IMR-90 (cell line): ENCODE measurements at regions not wholly inside any gene's neighbourhood (a gene's known extent, or its start where the extent isn't known, plus 50 kb on each side); places are given as distances from the start of the nearest gene placed in this dataset.

Source experiments
- ATAC-seq: fragments of 200-7000 bp; cut with Tn5 transposase; 2 replicates; pipeline ENCODE4 v1.9.1; 2020; ENCODE audit warnings: low read depth, mild to moderate bottlenecking, moderate library complexity
- BruUV-seq: library from RNA; stranded (reverse); fragments of 400-500 nt; replicated peaks from 2 replicates; lab custom pipeline; 2021; lab: Mats Ljungman, UMichigan
- CTCF ChIA-PET: fragments of 300-600 bp; formaldehyde crosslinking; extraction: SDS; loops from one replicate; lab custom pipeline; 2021; ENCODE audit warnings: antibody characterized with exemption; lab: Yijun Ruan, JAX
- POLR2A ChIA-PET: fragments of 300-600 bp; sonication (Branson Sonifier 250); formaldehyde crosslinking; loops from one replicate; lab custom pipeline; 2022; ENCODE audit warnings: antibody characterized with exemption; ENCODE audit not compliant: unreplicated experiment; lab: Charles Lee
- DNase-seq: peaks from one replicate; pipeline ENCODE4 v3.0.0; 2013
- H2AFZ ChIP-seq: replicated peaks from 2 replicates; pipeline ENCODE3; 2013; ENCODE audit warnings: low read length, mild to moderate bottlenecking; ENCODE audit not compliant: poor library complexity
- H2AK5ac ChIP-seq: 2 replicates; pipeline ENCODE4 v1.6.1; 2013; ENCODE audit warnings: low read depth, low read length, inconsistent platforms
- H2AK9ac ChIP-seq: replicated peaks from 2 replicates; pipeline ENCODE3; 2013; ENCODE audit warnings: mild to moderate bottlenecking, low read depth, low read length, moderate library complexity; ENCODE audit not compliant: poor library complexity
- H2BK120ac ChIP-seq: 2 replicates; pipeline ENCODE4 v1.6.1; 2013; ENCODE audit warnings: low read depth, low read length, inconsistent platforms
- H2BK15ac ChIP-seq: 3 replicates; pipeline ENCODE4 v1.6.1; 2013; ENCODE audit warnings: low read depth, low read length, inconsistent platforms
- H2BK20ac ChIP-seq: 2 replicates; pipeline ENCODE4 v1.6.1; 2013; ENCODE audit warnings: low read depth, mild to moderate bottlenecking, inconsistent platforms, low read length, moderate library complexity
- H2BK5ac ChIP-seq: 2 replicates; pipeline ENCODE4 v1.6.1; 2013; ENCODE audit warnings: mild to moderate bottlenecking, low read depth, low read length, inconsistent platforms; ENCODE audit not compliant: poor library complexity, severe bottlenecking
- H3K14ac ChIP-seq: replicated peaks from 2 replicates; pipeline ENCODE4 v1.6.1; 2013; ENCODE audit warnings: low read depth, low read length, inconsistent platforms
- H3K18ac ChIP-seq: 2 replicates; pipeline ENCODE4 v1.6.1; 2013; ENCODE audit warnings: low read depth, low read length, control low read depth
- H3K23ac ChIP-seq: 2 replicates; pipeline ENCODE4 v1.6.1; 2013; ENCODE audit warnings: low read depth, low read length, inconsistent platforms
- H3K27ac ChIP-seq: 2 replicates; pipeline ENCODE4 v1.5.1; 2013; ENCODE audit warnings: mild to moderate bottlenecking, control low read depth, low read length; ENCODE audit not compliant: insufficient read depth
- H3K27me3 ChIP-seq: 2 replicates; pipeline ENCODE4 v1.6.1; 2013; ENCODE audit warnings: low read length; ENCODE audit not compliant: control insufficient read depth, insufficient read depth
- H3K36me3 ChIP-seq: 2 replicates; pipeline ENCODE4 v1.6.1; 2013; ENCODE audit warnings: low read length, mixed read lengths; ENCODE audit not compliant: control insufficient read depth, insufficient read depth
- H3K4ac ChIP-seq: 2 replicates; pipeline ENCODE4 v1.6.1; 2013; ENCODE audit warnings: low read depth, low read length, inconsistent platforms
- H3K4me1 ChIP-seq: 2 replicates; pipeline ENCODE4 v1.6.1; 2013; ENCODE audit warnings: low read length, mixed read lengths; ENCODE audit not compliant: control insufficient read depth, insufficient read depth
- H3K4me2 ChIP-seq: 2 replicates; pipeline ENCODE4 v1.6.1; 2013; ENCODE audit warnings: low read depth, mild to moderate bottlenecking, control low read depth, low read length, moderate library complexity
- H3K4me3 ChIP-seq: 2 replicates; pipeline ENCODE4 v1.5.1; 2013; ENCODE audit warnings: low read depth, mild to moderate bottlenecking, control low read depth, low read length, moderate library complexity; ENCODE audit not compliant: insufficient read depth
- H3K56ac ChIP-seq: 2 replicates; pipeline ENCODE4 v1.6.1; 2013; ENCODE audit warnings: low read length, inconsistent platforms; ENCODE audit not compliant: insufficient read depth; ENCODE audit errors: extremely low read depth
- H3K79me1 ChIP-seq, 2 experiments: 2 replicates each; pipeline ENCODE4 v1.6.1; 2013; ENCODE audit warnings: low read length in 2 of 2, inconsistent platforms in 1 of 2, low read depth in 1 of 2
- H3K9ac ChIP-seq: 2 replicates; pipeline ENCODE4 v1.6.1; 2013; ENCODE audit warnings: low read depth, low read length, control low read depth
- H3K9me1 ChIP-seq: 2 replicates; pipeline ENCODE4 v1.6.1; 2013; ENCODE audit warnings: low read length, inconsistent platforms; ENCODE audit not compliant: insufficient read depth
- H3K9me3 ChIP-seq: 2 replicates; pipeline ENCODE4 v1.6.1; 2013; ENCODE audit warnings: low read length; ENCODE audit not compliant: control insufficient read depth, insufficient read depth
- H4K20me1 ChIP-seq: 2 replicates; pipeline ENCODE4 v1.6.1; 2013; ENCODE audit warnings: low read length, inconsistent platforms; ENCODE audit not compliant: insufficient read depth
- H4K5ac ChIP-seq: 2 replicates; pipeline ENCODE4 v1.6.1; 2013; ENCODE audit warnings: mild to moderate bottlenecking, low read depth, low read length, control low read depth
- H4K8ac ChIP-seq, 2 experiments: 2 replicates each; pipeline ENCODE4 v1.6.1; 2013; ENCODE audit warnings: low read depth in 2 of 2, low read length in 2 of 2, control low read depth in 1 of 2, inconsistent platforms in 1 of 2
- H4K91ac ChIP-seq: 2 replicates; pipeline ENCODE4 v1.6.1; 2013; ENCODE audit warnings: low read depth, low read length, inconsistent platforms; ENCODE audit not compliant: insufficient read depth
- BHLHE40 ChIP-seq: fragments of 150-350 bp; IDR thresholded peaks from 2 replicates; pipeline ENCODE4 v1.6.1; 2016; ENCODE audit warnings: mild to moderate bottlenecking, low read depth, low read length
- CEBPB ChIP-seq: IDR thresholded peaks from 2 replicates; pipeline ENCODE4 v1.6.1; 2012; ENCODE audit warnings: low read depth, low read length, improper control_type of control experiment
- CHD1 ChIP-seq: IDR thresholded peaks from 2 replicates; pipeline ENCODE4 v1.6.1; 2012; ENCODE audit warnings: low read depth, low read length, improper control_type of control experiment
- CTCF ChIP-seq: conservative IDR thresholded peaks from 2 replicates; pipeline ENCODE4 v1.5.1; 2012; ENCODE audit warnings: mild to moderate bottlenecking, low read depth, low read length, improper control_type of control experiment
- ELK1 ChIP-seq: fragments of 150-350 bp; IDR thresholded peaks from 2 replicates; pipeline ENCODE4 v1.6.1; 2016; ENCODE audit warnings: low read depth, mild to moderate bottlenecking, low read length, moderate library complexity, borderline replicate concordance
- FOS ChIP-seq: fragments of 150-350 bp; IDR thresholded peaks from 2 replicates; pipeline ENCODE4 v1.6.1; 2016; ENCODE audit warnings: low read depth, low read length
- MAZ ChIP-seq: IDR thresholded peaks from 2 replicates; pipeline ENCODE4 v1.6.1; 2012; ENCODE audit warnings: low read depth, mild to moderate bottlenecking, low read length, improper control_type of control experiment, moderate library complexity, borderline replicate concordance
- MXI1 ChIP-seq: IDR thresholded peaks from 2 replicates; pipeline ENCODE4 v1.6.1; 2012; ENCODE audit warnings: low read depth, mild to moderate bottlenecking, low read length, moderate library complexity, borderline replicate concordance
- NFE2L2 ChIP-seq: fragments of 150-350 bp; IDR thresholded peaks from 2 replicates; pipeline ENCODE4 v1.6.1; 2016; ENCODE audit warnings: low read depth, mild to moderate bottlenecking, low read length
- RAD21 ChIP-seq: IDR thresholded peaks from 2 replicates; pipeline ENCODE4 v1.6.1; 2012; ENCODE audit warnings: low read length, improper control_type of control experiment
- RCOR1 ChIP-seq: IDR thresholded peaks from 2 replicates; pipeline ENCODE4 v1.6.1; 2012; ENCODE audit warnings: mild to moderate bottlenecking, low read length, improper control_type of control experiment; ENCODE audit not compliant: insufficient replicate concordance
- RFX5 ChIP-seq: IDR thresholded peaks from 2 replicates; pipeline ENCODE4 v1.8.0; 2012; ENCODE audit warnings: low read depth, mild to moderate bottlenecking, low read length, moderate library complexity
- SMC3 ChIP-seq: fragments of 150-350 bp; IDR thresholded peaks from 2 replicates; pipeline ENCODE4 v1.6.1; 2016; ENCODE audit warnings: low read depth, mild to moderate bottlenecking, antibody characterized with exemption, low read length, moderate library complexity
- WGBS, 2 experiments: methylation state at CpG; one replicate each; pipeline versions ENCODE4 v1.1.5 to v1.1.7; 2013; ENCODE audit warnings: missing lambda C conversion rate in 2 of 2; ENCODE audit not compliant: insufficient read length in 1 of 2; ENCODE audit errors: extremely low coverage in 2 of 2; 5-methylcytosine and 5-hydroxymethylcytosine counted together
- dilution Hi-C: fragments of 300-500 bp; cut with HindIII; formaldehyde crosslinking; loops from one replicate; pipeline ENCODE4 v1.14.3; 2018; ENCODE audit warnings: low sequenced_read_pairs; ENCODE audit not compliant: unreplicated experiment
- in situ Hi-C: fragments of 300-500 bp; cut with MboI; formaldehyde crosslinking; loops from 3 replicates; pipeline ENCODE4 v1.14.3; 2019; ENCODE audit warnings: low sequenced_read_pairs, inconsistent platforms, mixed read lengths
- intact Hi-C: fragments of 100-400 bp; cut with micrococcal nuclease; formaldehyde crosslinking; loops from 2 replicates; pipeline ENCODE4 v1.10.0; 2022

GRCh38 chr7:125427676-125428075 lies 498.1 kb upstream of the POT1 start:
- WGBS, 2 experiments = no CpG with 5 or more reads among the region's 1 CpG
- H2BK5ac ChIP-seq = no peak overlapping the region
- H3K27ac ChIP-seq = no peak overlapping the region
- no peak overlapping the region for H3K14ac ChIP-seq
- dilution Hi-C loops = no loop called here
- no peak overlapping the region for H4K5ac ChIP-seq
- H3K79me1 ChIP-seq = no peaks in the 10 kb centered on the region
- H3K9me1 ChIP-seq = no peaks in the 10 kb centered on the region
- H2AFZ ChIP-seq = no peak overlapping the region
- DNase-seq (no peak), ATAC-seq (no peak)
- in situ Hi-C loops = no loop called here
- intact Hi-C loops = no loop called here
- no peak overlapping the region for H2BK20ac ChIP-seq
- no peak overlapping the region for H2BK120ac ChIP-seq
- TF ChIP-seq ELK1 (no peak), CTCF (no peak), CEBPB (no peak), MXI1 (no peak), RAD21 (no peak), MAZ (no peak), SMC3 (no peak), RFX5 (no peak), BHLHE40 (no peak), FOS (no peak), RCOR1 (no peak), NFE2L2 (no peak), CHD1 (no peak)
- ChIA-PET POLR2A (no interaction called here), CTCF (no interaction called here)
- H3K9ac ChIP-seq = no peak overlapping the region
- H3K9me3 ChIP-seq = no peaks in the 10 kb centered on the region; the same call in none of the 2 replicates
- H4K8ac ChIP-seq = no peak overlapping the region
- no peak overlapping the region for H2AK9ac ChIP-seq
- H3K18ac ChIP-seq = no peak overlapping the region
- no peak overlapping the region for H3K4me3 ChIP-seq
- H4K20me1 ChIP-seq = no peaks in the 10 kb centered on the region
- H3K36me3 ChIP-seq = no peaks in the 10 kb centered on the region
- no peak overlapping the region for H3K23ac ChIP-seq
- H4K91ac ChIP-seq = no peak overlapping the region
- no peaks in the 10 kb centered on the region for H3K4me1 ChIP-seq
- no peaks in the 10 kb centered on the region for H3K27me3 ChIP-seq
- no peak overlapping the region for H2AK5ac ChIP-seq
- no peak overlapping the region for H3K4me2 ChIP-seq
- BruUV-seq = no TSS peak
- no peak overlapping the region for H3K56ac ChIP-seq
- no peak overlapping the region for H2BK15ac ChIP-seq
- H3K4ac ChIP-seq = no peak overlapping the region
